Stimulated activated CD4-positive, alpha-beta T cell treated with anti-CD3 and anti-CD28 coated beads, Interleukin-1b, Interleukin-23, amount 100 ng/mL, for 1 hour (primary cell): ENCODE measurements at regions not wholly inside any gene's neighbourhood (a gene's known extent, or its start where the extent isn't known, plus 50 kb on each side); places are given as distances from the start of the nearest gene placed in this dataset.

Experiments
- DNase-seq, 2 donors: peaks; one replicate each; pipeline ENCODE4 v3.0.0-alpha.2; 2020; ENCODE audit warnings: low read depth in 2 of 2

GRCh38 chr11:128226106-128226716 lies 361.1 kb downstream of the ETS1 start:
- DNase-seq: no peak

- no peak for DNase-seq
Observed at GRCh38 chr11:128222245-128222884, 365.0 kb downstream of the ETS1 start.

GRCh38 chr11:128219731-128220120 lies 367.6 kb downstream of the ETS1 start:
- DNase-seq: no peak

- no peak for DNase-seq
Observed at GRCh38 chr11:128216198-128216597, 371.2 kb downstream of the ETS1 start.

- DNase-seq: no peak
Observed at GRCh38 chr11:128215238-128215882, 372.0 kb downstream of the ETS1 start.

- DNase-seq: no peak
Observed at GRCh38 chr11:128214263-128214662, 373.1 kb downstream of the ETS1 start.

GRCh38 chr11:128213461-128213860 lies 373.9 kb downstream of the ETS1 start:
- DNase-seq: no peak

- no peak for DNase-seq
Observed at GRCh38 chr11:128212324-128212723, 375.0 kb downstream of the ETS1 start.

GRCh38 chr11:128210148-128210940 lies 377.0 kb downstream of the ETS1 start:
- DNase-seq: no peak

GRCh38 chr11:128209138-128209435 lies 378.3 kb downstream of the ETS1 start:
- no peak for DNase-seq

GRCh38 chr11:128208329-128209137 lies 378.8 kb downstream of the ETS1 start:
- DNase-seq: no peak

- DNase-seq: no peak
Observed at GRCh38 chr11:128207861-128208321, 379.5 kb downstream of the ETS1 start.

- no peak for DNase-seq
Observed at GRCh38 chr11:128206461-128206860, 380.9 kb downstream of the ETS1 start.

- DNase-seq: no peak
Observed at GRCh38 chr11:128205796-128206195, 381.6 kb downstream of the ETS1 start.

- DNase-seq: no peak
Observed at GRCh38 chr11:128204898-128205297, 382.5 kb downstream of the ETS1 start.

GRCh38 chr11:128201801-128202200 lies 385.6 kb downstream of the ETS1 start:
- no peak for DNase-seq

- DNase-seq: no peak
Observed at GRCh38 chr11:128201009-128201408, 386.3 kb downstream of the ETS1 start.

- no peak for DNase-seq
Observed at GRCh38 chr11:128200467-128200866, 386.9 kb downstream of the ETS1 start.

GRCh38 chr11:128198216-128198772 lies 389.1 kb downstream of the ETS1 start:
- no peak for DNase-seq

- no peak for DNase-seq
Observed at GRCh38 chr11:128196235-128196634, 391.1 kb downstream of the ETS1 start.

- DNase-seq: no peak
Observed at GRCh38 chr11:128195756-128196155, 391.6 kb downstream of the ETS1 start.
